ENCODE measurements at regions not wholly inside any gene's neighbourhood (a gene's known extent, or its start where the extent isn't known, plus 50 kb on each side); places are given as distances from the start of the nearest gene placed in this dataset.
A peak's percentile ranks its signal among the peaks of the same experiment; 100 is the strongest.

GRCh38 chr6:28785962-28786679 lies 137.7 kb downstream of the TRIM27 start:
- Histone ChIP-seq H3K79me2 (ENCODE audit: low read depth) (no peaks in the 10 kb centered on the region), H4K20me1 (ENCODE audit: insufficient read depth) (no peaks in the 10 kb centered on the region), H3K27ac (no peak overlapping the region), H2AFZ (no peak overlapping the region), H3K9me2 (ENCODE audit: insufficient read depth) (no peaks in the 10 kb centered on the region), H3K27me3 (ENCODE audit: insufficient read depth, low read depth) (no peaks in the 10 kb centered on the region; the same call in 1 of the 2 replicates), H3K36me3 (ENCODE audit: low read depth) (no peaks in the 10 kb centered on the region), H3K4me2 (no peak overlapping the region), H3K4me1 (replicated peaks; ENCODE audit: insufficient read depth) (no peaks in the 10 kb centered on the region; the same call in 1 of the 2 replicates), H3F3A (ENCODE audit: insufficient read depth, low read depth) (peaks cover 5% of the 10 kb centered on the region; the same call in 1 of the 2 replicates), H3K9me3 (ENCODE audit: insufficient read depth, low read depth) (no peaks in the 10 kb centered on the region), H3K4me3 (no peak overlapping the region)
- CTCF ChIA-PET = no interaction called here
- DNase-seq = no peak
- POLR2A ChIA-PET (ENCODE audit: unreplicated experiment) = no interaction called here
- TF ChIP-seq EZH2 (IDR thresholded peaks at IDR 0.05; ENCODE audit: low read depth) (no peak), CTCF (conservative IDR thresholded peaks at IDR 0.05) (no peak)
- intact Hi-C loops (cut with micrococcal nuclease; ENCODE audit: unreplicated experiment) = no loop called here
- BruUV-seq (replicated peaks) = no TSS peak

GRCh38 chr6:28789553-28790083 lies 134.2 kb downstream of the TRIM27 start:
- Histone ChIP-seq H3K4me1 (replicated peaks; ENCODE audit: insufficient read depth) (peaks cover 5% of the 10 kb centered on the region; the same call in 1 of the 2 replicates), H2AFZ (peak overlapping the region; percentile 77), H3K79me2 (ENCODE audit: low read depth) (no peaks in the 10 kb centered on the region), H3K4me2 (peak overlapping the region; percentile 85), H4K20me1 (ENCODE audit: insufficient read depth) (no peaks in the 10 kb centered on the region), H3K27me3 (ENCODE audit: insufficient read depth, low read depth) (no peaks in the 10 kb centered on the region; the same call in 1 of the 2 replicates), H3K4me3 (peak overlapping the region; percentile 65), H3F3A (ENCODE audit: insufficient read depth, low read depth) (peaks cover 5% of the 10 kb centered on the region; the same call in 1 of the 2 replicates), H3K9me3 (ENCODE audit: insufficient read depth, low read depth) (no peaks in the 10 kb centered on the region), H3K9me2 (ENCODE audit: insufficient read depth) (no peaks in the 10 kb centered on the region), H3K27ac (no peak overlapping the region; the same call in 1 of the 2 replicates), H3K36me3 (ENCODE audit: low read depth) (no peaks in the 10 kb centered on the region)
- DNase-seq = peak; percentile 61 to 64
- intact Hi-C loops (cut with micrococcal nuclease; ENCODE audit: unreplicated experiment) = loop anchor here (1.0 to 5.0 kb wide), 2 partner anchors 49 to 153 kb away; no protein-coding TSS in a partner anchor
- no TSS peak for BruUV-seq (replicated peaks)
- TF ChIP-seq EZH2 (IDR thresholded peaks at IDR 0.05; ENCODE audit: low read depth) (no peak), CTCF (conservative IDR thresholded peaks at IDR 0.05) (no peak)
- ChIA-PET CTCF (no interaction called here), POLR2A (ENCODE audit: unreplicated experiment) (interaction anchor here (0.6 kb wide), 1 partner anchor 134 kb away, joined by 4 read pairs; the partner anchor contains the start of gene TRIM27)

- Histone ChIP-seq H3K4me1 (replicated peaks; ENCODE audit: insufficient read depth) (peaks cover 5% of the 10 kb centered on the region; the same call in 1 of the 2 replicates), H3K4me3 (peak overlapping the region; percentile 65; the same call in 1 of the 2 replicates), H3K27ac (no peak overlapping the region), H3K9me2 (ENCODE audit: insufficient read depth) (no peaks in the 10 kb centered on the region), H3K27me3 (ENCODE audit: insufficient read depth, low read depth) (no peaks in the 10 kb centered on the region; the same call in 1 of the 2 replicates), H3K36me3 (ENCODE audit: low read depth) (no peaks in the 10 kb centered on the region), H4K20me1 (ENCODE audit: insufficient read depth) (no peaks in the 10 kb centered on the region), H3K9me3 (ENCODE audit: insufficient read depth, low read depth) (no peaks in the 10 kb centered on the region), H2AFZ (peak overlapping the region; percentile 77; the same call in 1 of the 2 replicates), H3K79me2 (ENCODE audit: low read depth) (no peaks in the 10 kb centered on the region), H3F3A (ENCODE audit: insufficient read depth, low read depth) (peaks cover 5% of the 10 kb centered on the region; the same call in 1 of the 2 replicates), H3K4me2 (peak overlapping the region; percentile 85)
- TF ChIP-seq EZH2 (IDR thresholded peaks at IDR 0.05; ENCODE audit: low read depth) (no peak), CTCF (conservative IDR thresholded peaks at IDR 0.05) (no peak)
- no peak for DNase-seq
- POLR2A ChIA-PET (ENCODE audit: unreplicated experiment) = no interaction called here
- intact Hi-C loops (cut with micrococcal nuclease; ENCODE audit: unreplicated experiment) = loop anchor here (5.0 kb wide), 1 partner anchor 151 kb away; no protein-coding TSS in a partner anchor
- CTCF ChIA-PET = interaction anchor here (0.7 kb wide), 1 partner anchor 54 kb away, joined by 3 read pairs; no protein-coding TSS in a partner anchor
- no TSS peak for BruUV-seq (replicated peaks)
Measured at GRCh38 chr6:28791002-28791383, 132.8 kb downstream of the TRIM27 start.

Measured in PC-9 (cell line).